Mucosa of rectum (tissue), 2 donors: ENCODE measurements at regions not wholly inside any gene's neighbourhood (a gene's known extent, or its start where the extent isn't known, plus 50 kb on each side); places are given as distances from the start of the nearest gene placed in this dataset.
"Not testable (repeated sequence)": the region's sequence is repeated elsewhere in the genome, so short reads cannot be mapped to it uniquely, and the experiment has no call there.

Experiments used
- H3K27ac ChIP-seq, 2 donors: one replicate each; pipeline ENCODE4 v1.7.0; 2013; ENCODE audit warnings: inconsistent platforms in 2 of 2, low read depth in 2 of 2, low read length in 2 of 2
- H3K27me3 ChIP-seq, 2 donors: one replicate each; pipeline ENCODE4 v1.7.0; 2013; ENCODE audit warnings: low read length in 2 of 2; ENCODE audit not compliant: control insufficient read depth in 2 of 2, insufficient read depth in 2 of 2
- H3K36me3 ChIP-seq, 2 donors: one replicate each; pipeline ENCODE4 v1.7.0; 2013; ENCODE audit warnings: low read length in 2 of 2; ENCODE audit not compliant: control insufficient read depth in 2 of 2, insufficient read depth in 2 of 2
- H3K4me1 ChIP-seq, 2 donors: one replicate each; pipeline ENCODE4 v1.7.0; 2013; ENCODE audit warnings: low read length in 2 of 2, mild to moderate bottlenecking in 1 of 2; ENCODE audit not compliant: control insufficient read depth in 2 of 2, insufficient read depth in 2 of 2
- H3K4me3 ChIP-seq, 2 donors: one replicate each; pipeline ENCODE4 v1.7.0; 2013; ENCODE audit warnings: low read length in 2 of 2
- H3K9ac ChIP-seq, 2 donors: one replicate each; pipeline ENCODE4 v1.7.0; 2013; ENCODE audit warnings: low read length in 2 of 2, low read depth in 1 of 2, mild to moderate bottlenecking in 1 of 2
- H3K9me3 ChIP-seq, 2 donors: one replicate each; pipeline ENCODE4 v1.7.0; 2013; ENCODE audit warnings: low read length in 2 of 2; ENCODE audit not compliant: control insufficient read depth in 2 of 2
- donor health status: healthy.
- donor health status: Normal muscosa, but diverticular disease.

- Histone ChIP-seq H3K27ac (no peak overlapping the region), H3K4me1 (peaks cover 9 to 14% of the 10 kb centered on the region in 2 donors), H3K27me3 (no peaks in the 10 kb centered on the region), H3K9me3 (no peaks in the 10 kb centered on the region), H3K4me3 (no peak overlapping the region), H3K9ac (no peak overlapping the region), H3K36me3 (no peaks in the 10 kb centered on the region)
Measured at GRCh38 chr20:47989957-47990356, 204.7 kb upstream of the SULF2 start.

- Histone ChIP-seq H3K4me3 (no peak overlapping the region), H3K27me3 (no peaks in the 10 kb centered on the region), H3K36me3 (no peaks in the 10 kb centered on the region)
Measured at GRCh38 chr20:47988676-47989075, 203.4 kb upstream of the SULF2 start.

DNA sequence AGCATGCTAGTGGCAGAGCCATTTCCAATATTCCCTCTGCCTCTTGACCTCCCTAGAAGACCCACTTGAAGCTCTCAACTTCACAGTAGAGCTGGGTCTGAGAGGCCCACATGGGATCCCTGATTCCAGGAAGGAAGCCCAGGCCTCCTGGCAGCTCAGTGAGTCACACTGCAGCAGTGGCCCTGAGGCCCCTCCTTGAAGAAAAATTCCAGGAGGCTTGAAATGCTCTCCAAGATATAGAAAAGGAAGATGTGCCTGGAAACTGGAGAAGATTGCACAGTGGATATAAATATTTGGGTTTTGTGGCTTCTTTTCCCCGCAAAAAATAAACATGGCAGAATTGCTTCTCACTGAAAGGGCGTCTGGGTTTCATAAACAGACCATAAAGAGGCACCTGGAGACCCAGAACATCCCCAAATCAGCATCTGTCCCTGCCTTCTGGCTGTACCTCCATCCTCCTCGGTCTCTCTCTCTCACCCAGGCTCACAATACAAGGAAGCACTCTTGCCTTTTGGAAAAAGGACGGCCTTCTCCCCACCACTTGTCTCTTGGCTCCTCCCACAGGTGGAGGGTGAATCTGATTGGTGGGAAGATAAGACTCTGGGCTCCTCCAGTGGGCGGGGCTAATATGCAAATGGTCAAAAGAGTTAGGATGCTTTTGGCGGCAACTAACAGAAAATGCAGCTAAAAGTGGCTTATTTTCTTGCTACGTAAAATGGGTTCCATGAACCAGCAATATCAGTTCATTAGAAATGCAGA lies 200.0 kb upstream of the SULF2 start:
- Histone ChIP-seq H3K27ac (no peak overlapping the region), H3K4me1 (peaks cover 6 to 9% of the 10 kb centered on the region in 2 donors), H3K9me3 (no peaks in the 10 kb centered on the region), H3K9ac (no peak overlapping the region), H3K36me3 (no peaks in the 10 kb centered on the region), H3K27me3 (peaks cover 2 to 6% of the 10 kb centered on the region in 2 donors), H3K4me3 (no peak overlapping the region)

More at GRCh38 chr20:47988676-47989075, 203.4 kb upstream of the SULF2 start:
- H3K9ac ChIP-seq = no peak overlapping the region
- H3K27ac ChIP-seq = no peak overlapping the region
- H3K9me3 ChIP-seq = no peaks in the 10 kb centered on the region
- H3K4me1 ChIP-seq = peaks cover 9 to 14% of the 10 kb centered on the region in 2 donors

- Histone ChIP-seq H3K9ac (no peak overlapping the region), H3K9me3 (no peaks in the 10 kb centered on the region), H3K27ac (no peak overlapping the region), H3K36me3 (no peaks in the 10 kb centered on the region), H3K4me3 (no peak overlapping the region), H3K27me3 (peaks cover 4 to 7% of the 10 kb centered on the region in 2 donors), H3K4me1 (peaks cover under 1 to 2% of the 10 kb centered on the region in 2 donors)
Measured at GRCh38 chr20:47984437-47984836, 199.2 kb upstream of the SULF2 start.

GRCh38 chr20:47983642-47984041 lies 198.4 kb upstream of the SULF2 start:
- H3K27ac ChIP-seq, H3K9ac ChIP-seq, H3K9me3 ChIP-seq, H3K4me3 ChIP-seq, H3K27me3 ChIP-seq, H3K36me3 ChIP-seq, H3K4me1 ChIP-seq: not testable (repeated sequence)

DNA sequence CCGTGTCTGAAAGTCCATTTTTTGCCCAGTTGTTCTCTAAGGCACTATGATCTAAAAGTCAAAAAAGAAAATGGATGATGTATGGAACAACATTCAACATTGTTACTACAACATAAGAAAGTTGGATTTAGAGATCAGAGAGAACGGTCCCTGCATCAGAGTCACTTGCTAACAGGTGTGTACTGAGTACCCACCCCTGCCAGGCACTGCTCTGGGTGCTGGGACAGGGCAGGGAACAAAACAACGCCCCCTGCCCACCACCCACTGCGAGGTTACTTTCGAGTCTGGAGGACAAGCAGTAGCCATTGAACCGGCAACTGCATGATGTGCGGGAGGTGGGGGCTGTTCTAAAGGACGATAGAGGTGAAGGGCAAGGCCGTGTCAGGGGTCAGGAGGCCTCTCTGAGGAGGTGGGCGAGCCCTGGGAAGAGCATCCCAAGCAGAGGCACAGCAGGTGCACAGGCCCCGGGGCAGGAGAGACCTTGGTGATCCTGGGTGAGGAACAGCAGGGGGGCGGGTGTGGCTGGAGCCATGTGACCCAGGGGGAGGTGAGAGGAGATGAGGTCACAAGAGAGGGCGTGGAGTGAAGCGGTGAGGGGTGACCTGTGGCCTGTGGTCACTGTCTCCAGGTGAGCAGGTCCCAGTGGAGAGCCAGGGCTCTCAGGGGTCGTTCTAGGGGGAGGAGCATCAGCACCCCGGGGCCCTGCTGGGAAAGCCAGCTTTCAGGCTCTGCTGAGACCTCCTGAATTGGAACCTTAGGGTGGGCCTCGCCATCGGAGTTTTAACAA lies 197.5 kb upstream of the SULF2 start:
- H3K9me3 ChIP-seq = no peaks in the 10 kb centered on the region
- H3K36me3 ChIP-seq = no peaks in the 10 kb centered on the region
- no peak overlapping the region for H3K4me3 ChIP-seq
- H3K27ac ChIP-seq = no peak overlapping the region
- no peaks in the 10 kb centered on the region for H3K4me1 ChIP-seq
- H3K27me3 ChIP-seq = peaks cover 4 to 9% of the 10 kb centered on the region in 2 donors
- no peak overlapping the region for H3K9ac ChIP-seq

GRCh38 chr20:47981222-47981621 lies 195.9 kb upstream of the SULF2 start:
- Histone ChIP-seq H3K36me3 (no peaks in the 10 kb centered on the region), H3K27ac (no peak overlapping the region), H3K27me3 (peaks cover 4 to 9% of the 10 kb centered on the region in 2 donors), H3K4me1 (no peaks in the 10 kb centered on the region), H3K9me3 (no peaks in the 10 kb centered on the region), H3K9ac (no peak overlapping the region), H3K4me3 (no peak overlapping the region)

- Histone ChIP-seq H3K27ac (no peak overlapping the region), H3K4me1 (no peaks in the 10 kb centered on the region), H3K27me3 (peaks cover 4 to 9% of the 10 kb centered on the region in 2 donors), H3K9ac (no peak overlapping the region), H3K36me3 (no peaks in the 10 kb centered on the region), H3K9me3 (no peaks in the 10 kb centered on the region), H3K4me3 (no peak overlapping the region)
Measured at GRCh38 chr20:47980336-47981177, 195.3 kb upstream of the SULF2 start.

DNA sequence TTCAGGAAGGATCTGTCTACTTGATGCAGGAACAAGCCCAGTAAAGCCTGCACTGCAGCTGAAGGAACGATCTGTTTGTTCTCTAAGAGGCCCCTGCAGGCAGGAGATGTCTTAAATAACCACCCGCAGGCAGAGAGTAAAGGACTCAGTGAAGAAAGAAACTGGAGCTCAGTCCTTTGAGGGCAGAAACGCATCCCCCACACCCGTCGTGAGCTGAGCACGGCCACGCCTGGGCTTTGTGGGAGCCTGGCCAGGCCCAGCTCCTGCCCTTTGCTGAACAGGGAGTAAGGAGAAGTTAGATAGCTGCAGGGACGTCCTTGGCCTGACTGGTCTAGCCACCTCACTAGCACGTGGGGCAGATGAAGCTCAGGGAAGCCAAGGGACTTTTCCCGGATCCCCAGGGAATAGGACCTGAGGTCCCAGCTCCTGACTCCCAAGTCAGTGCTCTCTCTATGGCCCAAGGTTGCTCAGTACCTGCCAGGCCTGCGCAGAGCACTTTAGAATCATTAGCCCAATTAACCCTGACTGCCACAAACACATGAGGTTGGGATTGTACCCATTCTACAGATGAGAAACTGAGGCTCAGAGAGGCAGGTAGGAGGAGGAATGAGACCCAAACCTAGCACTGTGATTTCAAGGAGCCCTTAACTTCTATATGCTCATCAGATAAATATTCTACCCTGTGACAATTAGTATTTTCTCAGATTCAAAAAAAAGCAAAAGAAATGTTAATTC lies 194.2 kb upstream of the SULF2 start:
- not testable (repeated sequence) for H3K9ac ChIP-seq

More for the DNA sequence above, 194.2 kb upstream of the SULF2 start:
- not testable (repeated sequence) for H3K4me3 ChIP-seq, H3K27ac ChIP-seq, H3K36me3 ChIP-seq, H3K9me3 ChIP-seq, H3K27me3 ChIP-seq, H3K4me1 ChIP-seq
